MCF 10A (cell line): ENCODE measurements at regions not wholly inside any gene's neighbourhood (a gene's known extent, or its start where the extent isn't known, plus 50 kb on each side); places are given as distances from the start of the nearest gene placed in this dataset.

Source experiments
- BruUV-seq: library from RNA; stranded (reverse); fragments of 400-500 nt; replicated peaks from 2 replicates; lab custom pipeline; 2021; lab: Mats Ljungman, UMichigan
- CTCF ChIA-PET: fragments of 300-600 bp; sonication (Branson Sonifier 250); formaldehyde crosslinking; extraction: SDS; loops from one replicate; lab custom pipeline; 2021; ENCODE audit warnings: antibody characterized with exemption, inconsistent platforms; lab: Yijun Ruan, JAX
- POLR2A ChIA-PET: fragments of 300-600, 350-650 bp; sonication (Branson Sonifier 250); formaldehyde crosslinking; extraction: SDS; loops from one replicate; lab custom pipeline; 2020; ENCODE audit warnings: antibody characterized with exemption, inconsistent platforms; lab: Yijun Ruan, JAX
- DNase-seq: peaks from one replicate; pipeline ENCODE4 v3.0.0-alpha.2; 2018; ENCODE audit not compliant: unreplicated experiment
- H3K27ac Mint-ChIP-seq: one replicate; pipeline ENCODE4 v1.8.0; 2022; ENCODE audit warnings: mild to moderate bottlenecking, low read depth, mixed read lengths; ENCODE audit not compliant: unreplicated experiment
- H3K27me3 Mint-ChIP-seq: one replicate; pipeline ENCODE4 v1.8.0; 2022; ENCODE audit warnings: mixed read lengths; ENCODE audit not compliant: insufficient read depth, unreplicated experiment
- H3K36me3 Mint-ChIP-seq: one replicate; pipeline ENCODE4 v1.8.0; 2022; ENCODE audit warnings: mild to moderate bottlenecking, moderate library complexity, mixed read lengths; ENCODE audit not compliant: insufficient read depth, unreplicated experiment
- H3K4me1 Mint-ChIP-seq: one replicate; pipeline ENCODE4 v1.8.0; 2022; ENCODE audit warnings: mixed read lengths; ENCODE audit not compliant: insufficient read depth, unreplicated experiment
- H3K4me3 Mint-ChIP-seq: one replicate; pipeline ENCODE4 v1.8.0; 2022; ENCODE audit warnings: mild to moderate bottlenecking, moderate library complexity, mixed read lengths; ENCODE audit not compliant: unreplicated experiment
- H3K9me3 Mint-ChIP-seq: one replicate; pipeline ENCODE4 v1.8.0; 2022; ENCODE audit warnings: mixed read lengths; ENCODE audit not compliant: unreplicated experiment
- CTCF ChIP-seq: fragments of 200-600 bp; IDR thresholded peaks from one replicate; pipeline ENCODE4 v1.8.0; 2022; ENCODE audit warnings: antibody characterized with exemption, mild to moderate bottlenecking; ENCODE audit not compliant: unreplicated experiment
- intact Hi-C: fragments of 100-400 bp; cut with micrococcal nuclease; formaldehyde crosslinking; loops from 2 replicates; pipeline ENCODE4 v1.14.1; 2022

DNA sequence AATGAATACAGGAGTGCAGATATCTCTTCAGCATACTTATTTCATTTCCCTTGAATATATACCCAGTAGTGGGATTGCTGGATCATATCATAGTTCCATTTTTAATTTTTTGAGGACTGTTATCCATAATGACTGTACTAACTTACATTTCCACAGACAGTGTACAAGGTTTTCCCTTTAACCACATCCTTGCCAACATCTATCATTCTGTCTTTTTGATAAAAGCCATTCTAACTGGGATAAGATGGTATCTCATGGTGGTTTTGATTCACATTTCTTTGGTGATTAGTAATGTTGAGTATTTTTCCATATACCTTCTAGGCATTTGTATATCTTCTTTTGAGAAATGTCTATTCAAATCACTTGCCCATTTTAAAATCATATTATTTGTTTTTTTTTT lies 325.2 kb downstream of the CYP26B1 start:
- H3K9me3 Mint-ChIP-seq, result no peaks in the 10 kb centered on the region
- intact Hi-C loops, result no loop called here
- POLR2A ChIA-PET, result no interaction called here
- TF ChIP-seq CTCF, result no peak
- CTCF ChIA-PET, result no interaction called here
- peaks cover 10% of the 10 kb centered on the region for H3K4me1 Mint-ChIP-seq
- no TSS peak for BruUV-seq
- no peak overlapping the region for H3K27ac Mint-ChIP-seq
- H3K27me3 Mint-ChIP-seq, result peaks cover 33% of the 10 kb centered on the region
- no peaks in the 10 kb centered on the region for H3K36me3 Mint-ChIP-seq
- no peak for DNase-seq
- no peak overlapping the region for H3K4me3 Mint-ChIP-seq

DNA sequence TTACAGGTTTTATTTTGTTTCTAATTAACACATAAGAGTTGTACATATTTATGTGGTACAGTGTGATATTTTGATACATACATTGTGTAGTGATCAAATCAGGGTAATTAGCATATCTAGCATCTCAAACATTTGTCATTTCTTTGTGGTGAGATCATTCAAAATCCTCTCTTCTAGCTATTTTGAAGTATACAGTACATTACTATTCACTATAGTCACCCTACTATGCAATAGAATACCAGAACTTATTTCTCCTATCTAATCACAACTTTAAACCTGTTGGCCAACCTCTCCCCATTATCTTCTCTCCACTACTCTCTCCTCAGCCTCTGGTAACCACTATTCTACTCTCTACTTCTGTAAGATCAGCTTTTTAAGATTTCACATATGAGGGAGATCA lies 325.8 kb downstream of the CYP26B1 start:
- no peak for DNase-seq
- CTCF ChIA-PET, result interaction anchor here (0.6 kb wide), 1 partner anchor 860 kb away, joined by 3 read pairs; no protein-coding TSS in a partner anchor
- POLR2A ChIA-PET, result no interaction called here
- H3K9me3 Mint-ChIP-seq, result no peaks in the 10 kb centered on the region
- H3K27me3 Mint-ChIP-seq, result peaks cover 39% of the 10 kb centered on the region
- no peak for TF ChIP-seq CTCF
- H3K27ac Mint-ChIP-seq, result no peak overlapping the region
- H3K4me3 Mint-ChIP-seq, result no peak overlapping the region
- H3K4me1 Mint-ChIP-seq, result peaks cover 10% of the 10 kb centered on the region
- BruUV-seq, result no TSS peak
- no peaks in the 10 kb centered on the region for H3K36me3 Mint-ChIP-seq
- intact Hi-C loops, result no loop called here

GRCh38 chr2:71816815-71817214 lies 330.8 kb downstream of the CYP26B1 start:
- Mint-ChIP-seq H3K9me3 (no peaks in the 10 kb centered on the region), H3K36me3 (no peaks in the 10 kb centered on the region), H3K27ac (no peak overlapping the region), H3K27me3 (peaks cover 47% of the 10 kb centered on the region), H3K4me3 (no peak overlapping the region), H3K4me1 (no peaks in the 10 kb centered on the region)
- no peak for DNase-seq
- POLR2A ChIA-PET, result no interaction called here
- intact Hi-C loops, result no loop called here
- CTCF ChIA-PET, result interaction anchor here (0.6 kb wide), 1 partner anchor 61 kb away, joined by 3 read pairs; no protein-coding TSS in a partner anchor
- BruUV-seq, result no TSS peak
- TF ChIP-seq CTCF, result no peak

DNA sequence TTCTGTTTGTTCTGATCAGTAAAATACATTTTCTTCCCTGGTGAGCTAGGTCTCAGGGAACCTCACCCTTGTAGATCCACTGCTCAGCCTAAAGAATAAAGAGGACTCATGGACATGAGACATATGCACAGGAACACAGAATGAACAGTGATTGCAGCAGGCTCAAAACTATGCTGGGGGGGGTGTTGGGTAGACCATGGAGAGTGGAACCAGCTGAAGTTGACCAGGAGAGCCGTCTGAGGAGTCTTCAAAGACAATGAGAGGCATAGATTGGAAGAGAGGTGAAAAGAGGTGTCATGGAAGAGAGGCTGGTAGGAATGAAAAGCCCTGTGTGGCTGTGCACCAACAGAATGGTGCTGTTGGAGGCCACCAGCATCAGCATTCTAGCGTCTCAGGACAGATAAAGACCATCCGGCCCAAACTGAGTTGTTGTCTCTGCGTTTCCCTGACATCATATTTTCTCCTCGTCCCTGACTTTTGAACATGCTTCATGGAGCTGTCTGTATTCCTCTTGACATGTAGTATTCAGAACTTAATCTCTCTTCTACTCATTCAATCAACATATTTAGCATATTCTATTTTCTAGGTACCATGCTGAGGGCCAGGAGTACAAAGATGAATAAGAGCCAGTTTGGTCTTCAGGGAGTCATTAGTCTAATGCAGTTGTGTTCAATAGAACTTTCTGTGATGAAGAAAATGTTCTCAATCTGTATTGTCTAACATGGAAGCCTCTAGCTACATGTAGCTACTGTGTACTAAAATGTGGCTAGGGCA lies 331.8 kb downstream of the CYP26B1 start:
- CTCF ChIA-PET, result interaction anchor here (0.7 to 2.3 kb wide), 2 partner anchors 107 to 335 kb away, joined by 3 to 6 read pairs; no protein-coding TSS in a partner anchor
- no peak for TF ChIP-seq CTCF

More for the DNA sequence above, 331.8 kb downstream of the CYP26B1 start:
- H3K27ac Mint-ChIP-seq, result no peak overlapping the region
- H3K4me1 Mint-ChIP-seq, result no peaks in the 10 kb centered on the region
- H3K27me3 Mint-ChIP-seq, result peaks cover 43% of the 10 kb centered on the region
- no TSS peak for BruUV-seq
- no peak for DNase-seq
- H3K4me3 Mint-ChIP-seq, result no peak overlapping the region
- intact Hi-C loops, result no loop called here
- POLR2A ChIA-PET, result interaction anchor here (1.1 kb wide), 1 partner anchor 19 kb away, joined by 3 read pairs; no protein-coding TSS in a partner anchor
- no peaks in the 10 kb centered on the region for H3K36me3 Mint-ChIP-seq
- no peaks in the 10 kb centered on the region for H3K9me3 Mint-ChIP-seq
